Fibroblast of the aortic adventitia (primary cell): ENCODE measurements at regions not wholly inside any gene's neighbourhood (a gene's known extent, or its start where the extent isn't known, plus 50 kb on each side); places are given as distances from the start of the nearest gene placed in this dataset.

Source experiments
- DNase-seq: peaks from one replicate; pipeline ENCODE4 v3.0.0-alpha.2; 2010; ENCODE audit warnings: low read depth
- H3K4me3 ChIP-seq: 2 replicates; pipeline ENCODE4 v1.5.1; 2011; ENCODE audit warnings: low read depth, mild to moderate bottlenecking, control low read depth, low read length, moderate library complexity
- CTCF ChIP-seq: IDR thresholded peaks from 2 replicates; pipeline ENCODE4 v1.5.1; 2011; ENCODE audit warnings: mild to moderate bottlenecking, low read length, control low read depth, inconsistent platforms; ENCODE audit not compliant: insufficient read depth

- no peak overlapping the region for H3K4me3 ChIP-seq
- DNase-seq: no peak
- no peak for TF ChIP-seq CTCF
These were observed 241.3 kb downstream of the TBXT start for GRCh38 chr6:165926378-165926777.

GRCh38 chr6:165925474-165926156, 242.0 kb downstream of the TBXT start:
- peak; percentile 13 for DNase-seq
- no peak for TF ChIP-seq CTCF
- H3K4me3 ChIP-seq: no peak overlapping the region

- TF ChIP-seq CTCF: no peak
- no peak overlapping the region for H3K4me3 ChIP-seq
- peak; percentile 17 for DNase-seq
These were observed 245.3 kb downstream of the TBXT start for GRCh38 chr6:165922309-165922794.

- TF ChIP-seq CTCF: no peak
- DNase-seq: peak; percentile 14
- no peak overlapping the region for H3K4me3 ChIP-seq
These were observed 246.6 kb downstream of the TBXT start for GRCh38 chr6:165920896-165921671.

- TF ChIP-seq CTCF: no peak
- no peak for DNase-seq
- H3K4me3 ChIP-seq: no peak overlapping the region
These were observed 250.1 kb downstream of the TBXT start for GRCh38 chr6:165917576-165917975.

- DNase-seq: no peak
- TF ChIP-seq CTCF: no peak
- no peak overlapping the region for H3K4me3 ChIP-seq
These were observed 252.2 kb upstream of the PDE10A start for GRCh38 chr6:165915022-165915770.
